ENCODE measurements at regions not wholly inside any gene's neighbourhood (a gene's known extent, or its start where the extent isn't known, plus 50 kb on each side); places are given as distances from the start of the nearest gene placed in this dataset.
"Not testable (repeated sequence)": the region's sequence is repeated elsewhere in the genome, so short reads cannot be mapped to it uniquely, and the experiment has no call there.

GRCh38 chr20:54727490-54727889 is 252.1 kb downstream of the DOK5 start:
- Histone ChIP-seq H3F3A (ENCODE audit: low read depth) (no peaks in the 10 kb centered on the region), H3K36me3 (ENCODE audit: insufficient read depth, low read length) (no peaks in the 10 kb centered on the region), H3K4me3 (ENCODE audit: low read length, poor library complexity, severe bottlenecking) (no peak overlapping the region), H3K4me1 (ENCODE audit: insufficient read depth, low read length, poor library complexity, severe bottlenecking) (no peaks in the 10 kb centered on the region), H3K79me2 (ENCODE audit: insufficient read depth, low read length) (no peaks in the 10 kb centered on the region), H4K20me1 (ENCODE audit: insufficient read depth, low read length, poor library complexity, severe bottlenecking) (no peaks in the 10 kb centered on the region), H3K9me3 (ENCODE audit: insufficient read depth, low read depth, low read length) (no peaks in the 10 kb centered on the region), H3K9ac (ENCODE audit: low read depth, low read length, poor library complexity, severe bottlenecking) (no peak overlapping the region), H3K4me2 (ENCODE audit: low read depth, low read length, poor library complexity, severe bottlenecking) (no peak overlapping the region), H3K27me3 (ENCODE audit: insufficient read depth, low read length, poor library complexity, severe bottlenecking) (no peaks in the 10 kb centered on the region), H2AFZ (ENCODE audit: low read length) (no peak overlapping the region), H3K9me2 (replicated peaks; ENCODE audit: low read depth, low read length) (no peaks in the 10 kb centered on the region)
- TF ChIP-seq EZH2phosphoT487 (IDR thresholded peaks at IDR 0.05; ENCODE audit: borderline replicate concordance) (no peak), CTCF (conservative IDR thresholded peaks at IDR 0.05; ENCODE audit: low read length) (no peak)

- H3K9me3 ChIP-seq (ENCODE audit: insufficient read depth, low read depth, low read length) = no peaks in the 10 kb centered on the region
- H4K20me1 ChIP-seq (ENCODE audit: insufficient read depth, low read length, poor library complexity, severe bottlenecking) = no peaks in the 10 kb centered on the region
- no peaks in the 10 kb centered on the region for H3K27me3 ChIP-seq (ENCODE audit: insufficient read depth, low read length, poor library complexity, severe bottlenecking)
- no peak overlapping the region for H3K4me3 ChIP-seq (ENCODE audit: low read length, poor library complexity, severe bottlenecking)
- no peaks in the 10 kb centered on the region for H3K4me1 ChIP-seq (ENCODE audit: insufficient read depth, low read length, poor library complexity, severe bottlenecking)
- H3K9ac ChIP-seq (ENCODE audit: low read depth, low read length, poor library complexity, severe bottlenecking) = no peak overlapping the region
- H3K36me3 ChIP-seq (ENCODE audit: insufficient read depth, low read length) = no peaks in the 10 kb centered on the region
- H3K79me2 ChIP-seq (ENCODE audit: insufficient read depth, low read length) = no peaks in the 10 kb centered on the region
- no peak overlapping the region for H2AFZ ChIP-seq (ENCODE audit: low read length)
- H3K9me2 ChIP-seq (replicated peaks; ENCODE audit: low read depth, low read length) = no peaks in the 10 kb centered on the region
- no peak for TF ChIP-seq EZH2phosphoT487 (IDR thresholded peaks at IDR 0.05; ENCODE audit: borderline replicate concordance)
- TF ChIP-seq CTCF (conservative IDR thresholded peaks at IDR 0.05; ENCODE audit: low read length) = peak; percentile 27; the same call in 1 of the 2 replicates
- no peaks in the 10 kb centered on the region for H3F3A ChIP-seq (ENCODE audit: low read depth)
- no peak overlapping the region for H3K4me2 ChIP-seq (ENCODE audit: low read depth, low read length, poor library complexity, severe bottlenecking)
These were observed 251.4 kb downstream of the DOK5 start for GRCh38 chr20:54726687-54727300.

- H3K9ac ChIP-seq (ENCODE audit: low read depth, low read length, poor library complexity, severe bottlenecking); H3K4me3 ChIP-seq (ENCODE audit: low read length, poor library complexity, severe bottlenecking); H3F3A ChIP-seq (ENCODE audit: low read depth); H2AFZ ChIP-seq (ENCODE audit: low read length); H3K79me2 ChIP-seq (ENCODE audit: insufficient read depth, low read length); H3K27me3 ChIP-seq (ENCODE audit: insufficient read depth, low read length, poor library complexity, severe bottlenecking); H3K4me1 ChIP-seq (ENCODE audit: insufficient read depth, low read length, poor library complexity, severe bottlenecking); H3K4me2 ChIP-seq (ENCODE audit: low read depth, low read length, poor library complexity, severe bottlenecking); H3K9me3 ChIP-seq (ENCODE audit: insufficient read depth, low read depth, low read length); H3K36me3 ChIP-seq (ENCODE audit: insufficient read depth, low read length); H3K9me2 ChIP-seq (replicated peaks; ENCODE audit: low read depth, low read length); H4K20me1 ChIP-seq (ENCODE audit: insufficient read depth, low read length, poor library complexity, severe bottlenecking): not testable (repeated sequence)
These were observed 249.9 kb downstream of the DOK5 start for GRCh38 chr20:54725266-54725665.

GRCh38 chr20:54723723-54724122 is 248.3 kb downstream of the DOK5 start:
- Histone ChIP-seq H2AFZ (ENCODE audit: low read length) (no peak overlapping the region), H3K4me3 (ENCODE audit: low read length, poor library complexity, severe bottlenecking) (no peak overlapping the region), H4K20me1 (ENCODE audit: insufficient read depth, low read length, poor library complexity, severe bottlenecking) (no peaks in the 10 kb centered on the region), H3F3A (ENCODE audit: low read depth) (no peaks in the 10 kb centered on the region), H3K9me2 (replicated peaks; ENCODE audit: low read depth, low read length) (no peaks in the 10 kb centered on the region), H3K9me3 (ENCODE audit: insufficient read depth, low read depth, low read length) (no peaks in the 10 kb centered on the region), H3K36me3 (ENCODE audit: insufficient read depth, low read length) (no peaks in the 10 kb centered on the region), H3K4me1 (ENCODE audit: insufficient read depth, low read length, poor library complexity, severe bottlenecking) (no peaks in the 10 kb centered on the region), H3K27me3 (ENCODE audit: insufficient read depth, low read length, poor library complexity, severe bottlenecking) (no peaks in the 10 kb centered on the region), H3K9ac (ENCODE audit: low read depth, low read length, poor library complexity, severe bottlenecking) (no peak overlapping the region), H3K79me2 (ENCODE audit: insufficient read depth, low read length) (no peaks in the 10 kb centered on the region), H3K4me2 (ENCODE audit: low read depth, low read length, poor library complexity, severe bottlenecking) (no peak overlapping the region)
- TF ChIP-seq CTCF (conservative IDR thresholded peaks at IDR 0.05; ENCODE audit: low read length) (no peak), EZH2phosphoT487 (IDR thresholded peaks at IDR 0.05; ENCODE audit: borderline replicate concordance) (no peak)
